HG03520 (cell line): ENCODE measurements at regions not wholly inside any gene's neighbourhood (a gene's known extent, or its start where the extent isn't known, plus 50 kb on each side); places are given as distances from the start of the nearest gene placed in this dataset.
A peak's percentile ranks its signal among the peaks of the same experiment; 100 is the strongest.
"Not testable (repeated sequence)": the region's sequence is repeated elsewhere in the genome, so short reads cannot be mapped to it uniquely, and the experiment has no call there.

ENCODE experiments used
- ATAC-seq: cut with Tn5 transposase; IDR thresholded peaks from one replicate; pipeline ENCODE4 v1.9.1; 2021; ENCODE audit warnings: mild to moderate bottlenecking, moderate library complexity; ENCODE audit not compliant: unreplicated experiment

- no peak for ATAC-seq
Observed at GRCh38 chr12:65728455-65728847, 95.8 kb upstream of the HMGA2 start.

GRCh38 chr12:65728848-65729793 lies 95.2 kb upstream of the HMGA2 start:
- no peak for ATAC-seq

GRCh38 chr12:65731771-65732170 lies 92.5 kb upstream of the HMGA2 start:
- no peak for ATAC-seq

- ATAC-seq = not testable (repeated sequence)
Observed at GRCh38 chr12:65733643-65734042, 90.6 kb upstream of the HMGA2 start.

GRCh38 chr12:65734226-65734625 lies 90.1 kb upstream of the HMGA2 start:
- no peak for ATAC-seq

- no peak for ATAC-seq
Observed at GRCh38 chr12:65739606-65740005, 84.7 kb upstream of the HMGA2 start.

GRCh38 chr12:65740506-65740872 lies 83.8 kb upstream of the HMGA2 start:
- ATAC-seq = no peak

GRCh38 chr12:65740873-65741600 lies 83.2 kb upstream of the HMGA2 start:
- ATAC-seq = peak; percentile 70

GRCh38 chr12:65741656-65742017 lies 82.6 kb upstream of the HMGA2 start:
- ATAC-seq = peak; percentile 14

GRCh38 chr12:65742018-65743010 lies 82.0 kb upstream of the HMGA2 start:
- peak; percentile 41 for ATAC-seq

- ATAC-seq = not testable (repeated sequence)
Observed at GRCh38 chr12:65744236-65744840, 79.9 kb upstream of the HMGA2 start.

GRCh38 chr12:65747338-65747737 lies 76.9 kb upstream of the HMGA2 start:
- no peak for ATAC-seq

GRCh38 chr12:65748332-65748731 lies 76.0 kb upstream of the HMGA2 start:
- ATAC-seq = no peak

GRCh38 chr12:65754290-65754689 lies 70.0 kb upstream of the HMGA2 start:
- ATAC-seq = no peak

GRCh38 chr12:65754744-65755595 lies 69.3 kb upstream of the HMGA2 start:
- no peak for ATAC-seq

GRCh38 chr12:65755596-65755978 lies 68.7 kb upstream of the HMGA2 start:
- ATAC-seq = no peak

- ATAC-seq = no peak
Observed at GRCh38 chr12:65756267-65756666, 68.0 kb upstream of the HMGA2 start.

GRCh38 chr12:65756956-65757511 lies 67.2 kb upstream of the HMGA2 start:
- ATAC-seq = peak; percentile 94

GRCh38 chr12:65758401-65758800 lies 65.9 kb upstream of the HMGA2 start:
- ATAC-seq = no peak
